Subcutaneous abdominal adipose tissue (tissue), 5 donors: ENCODE measurements at regions not wholly inside any gene's neighbourhood (a gene's known extent, or its start where the extent isn't known, plus 50 kb on each side); places are given as distances from the start of the nearest gene placed in this dataset.
"Not testable (repeated sequence)": the region's sequence is repeated elsewhere in the genome, so short reads cannot be mapped to it uniquely, and the experiment has no call there.

Experiments used
- H3K27ac ChIP-seq: one replicate; pipeline ENCODE4 v1.7.0; 2013; ENCODE audit warnings: low read depth, mild to moderate bottlenecking, inconsistent platforms, low read length, moderate library complexity
- H3K27me3 ChIP-seq, 5 donors: one replicate each; pipeline ENCODE4 v1.7.0; 2013; ENCODE audit warnings: low read length in 5 of 5, inconsistent platforms in 1 of 5; ENCODE audit not compliant: control insufficient read depth in 5 of 5, insufficient read depth in 4 of 5
- H3K36me3 ChIP-seq, 5 donors: one replicate each; pipeline ENCODE4 v1.7.0; 2013; ENCODE audit warnings: low read length in 5 of 5; ENCODE audit not compliant: control insufficient read depth in 5 of 5, insufficient read depth in 5 of 5
- H3K4me1 ChIP-seq, 5 donors: one replicate each; pipeline ENCODE4 v1.7.0; 2013; ENCODE audit warnings: low read length in 5 of 5, mild to moderate bottlenecking in 3 of 5, moderate library complexity in 1 of 5; ENCODE audit not compliant: control insufficient read depth in 5 of 5, insufficient read depth in 5 of 5
- H3K4me3 ChIP-seq, 5 donors: one replicate each; pipeline ENCODE4 v1.7.0; 2013; ENCODE audit warnings: low read length in 5 of 5, low read depth in 1 of 5
- H3K9ac ChIP-seq, 5 donors: one replicate each; pipeline ENCODE4 v1.7.0; 2013; ENCODE audit warnings: low read length in 5 of 5, mild to moderate bottlenecking in 4 of 5, moderate library complexity in 3 of 5
- H3K9me3 ChIP-seq, 5 donors: one replicate each; pipeline ENCODE4 v1.7.0; 2013; ENCODE audit warnings: low read length in 5 of 5; ENCODE audit not compliant: control insufficient read depth in 5 of 5
- donor health status: healthy.
- donor health status: healthy.
- donor health status: healthy.
- donor health status: healthy.
- donor health status: healthy.

GRCh38 chr4:3929431-3929830 lies 163.2 kb downstream of the ADRA2C start:
- not testable (repeated sequence) for H3K9me3 ChIP-seq, H3K36me3 ChIP-seq, H3K4me3 ChIP-seq, H3K9ac ChIP-seq, H3K27me3 ChIP-seq, H3K27ac ChIP-seq, H3K4me1 ChIP-seq

DNA sequence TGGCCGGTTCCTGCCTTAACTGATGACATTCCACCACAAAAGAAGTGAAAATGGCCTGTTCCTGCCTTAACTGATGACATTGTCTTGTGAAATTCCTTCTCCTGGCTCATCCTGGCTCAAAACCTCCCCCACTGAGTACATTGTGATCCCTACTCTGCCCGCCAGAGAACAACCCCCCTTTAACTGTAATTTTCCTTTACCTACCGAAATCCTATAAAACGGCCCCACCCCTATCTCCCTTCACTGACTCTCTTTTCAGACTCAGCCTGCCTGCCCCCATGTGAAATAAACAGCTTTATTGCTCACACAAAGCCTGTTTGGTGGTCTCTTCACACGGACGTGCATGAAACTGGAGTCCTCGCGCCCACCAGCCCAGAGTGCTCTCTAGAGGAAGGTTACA lies 166.5 kb downstream of the ADRA2C start:
- not testable (repeated sequence) for H3K36me3 ChIP-seq, H3K27ac ChIP-seq, H3K4me3 ChIP-seq, H3K27me3 ChIP-seq, H3K9ac ChIP-seq, H3K9me3 ChIP-seq, H3K4me1 ChIP-seq

- not testable (repeated sequence) for H3K4me1 ChIP-seq, H3K36me3 ChIP-seq, H3K9ac ChIP-seq, H3K27ac ChIP-seq, H3K4me3 ChIP-seq, H3K27me3 ChIP-seq, H3K9me3 ChIP-seq
Observed at GRCh38 chr4:3935406-3935805, 169.2 kb downstream of the ADRA2C start.

DNA sequence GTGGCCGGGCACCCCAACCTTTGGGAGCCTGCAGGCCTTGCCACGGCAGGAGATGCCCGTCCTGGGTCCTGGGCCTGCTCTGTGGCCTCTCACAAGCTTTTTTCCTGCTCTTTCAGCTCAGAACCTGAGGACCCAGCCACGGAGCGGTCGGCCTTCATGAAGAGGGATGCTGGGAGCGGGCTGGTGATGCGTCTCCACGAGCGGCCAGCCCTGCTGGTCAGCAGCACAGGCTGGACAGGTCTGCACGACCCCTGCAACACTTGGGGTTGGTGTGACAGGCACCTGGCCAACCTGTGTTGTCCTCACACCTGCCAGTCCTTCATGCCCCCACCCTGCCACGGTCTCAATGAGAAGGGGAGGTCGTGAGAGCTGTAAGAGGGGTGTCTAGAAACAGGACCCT lies 170.0 kb downstream of the ADRA2C start:
- H3K9ac ChIP-seq, result no peak overlapping the region
- H3K4me1 ChIP-seq, result no peaks in the 10 kb centered on the region
- no peaks in the 10 kb centered on the region for H3K36me3 ChIP-seq
- H3K4me3 ChIP-seq, result no peak overlapping the region
- H3K27ac ChIP-seq, result no peak overlapping the region
- no peaks in the 10 kb centered on the region for H3K27me3 ChIP-seq
- no peaks in the 10 kb centered on the region for H3K9me3 ChIP-seq

DNA sequence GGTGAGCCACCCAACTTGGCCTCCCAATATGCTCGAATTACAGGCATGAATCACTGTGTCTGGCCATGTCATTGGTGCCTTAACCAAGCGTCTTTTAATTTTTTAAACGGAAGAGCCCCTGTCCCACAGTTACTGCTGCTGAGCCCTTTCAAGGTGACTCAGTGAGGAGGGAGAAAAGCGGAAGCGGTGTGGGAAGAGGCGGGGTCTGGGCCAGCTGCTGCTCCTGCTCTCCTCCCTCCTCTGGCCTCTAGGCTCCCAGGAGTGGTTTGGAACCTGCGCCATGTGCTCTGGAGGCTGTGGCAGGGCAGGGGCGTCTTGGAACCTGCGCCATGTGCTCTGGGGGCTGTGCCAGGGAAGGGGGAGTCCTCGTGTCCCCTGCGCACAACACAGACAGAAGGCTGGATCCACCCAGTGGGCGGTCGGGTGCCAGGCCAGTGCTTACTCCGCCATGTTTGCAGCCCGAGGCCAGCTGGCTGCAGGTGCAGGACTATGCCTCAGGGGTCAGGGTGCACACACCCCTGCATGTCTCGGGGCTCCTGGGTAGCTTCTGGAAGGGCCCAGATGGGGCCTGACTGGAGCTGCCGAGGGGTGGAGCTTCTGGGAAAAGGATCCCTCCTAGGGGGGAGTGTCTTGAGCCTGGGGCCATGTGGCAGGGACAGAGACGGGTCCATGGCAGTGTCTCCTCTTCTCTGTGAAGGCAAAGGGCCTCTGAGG lies 171.8 kb downstream of the ADRA2C start:
- H3K27me3 ChIP-seq, H3K4me3 ChIP-seq, H3K27ac ChIP-seq, H3K9me3 ChIP-seq, H3K4me1 ChIP-seq, H3K9ac ChIP-seq, H3K36me3 ChIP-seq: not testable (repeated sequence)

DNA sequence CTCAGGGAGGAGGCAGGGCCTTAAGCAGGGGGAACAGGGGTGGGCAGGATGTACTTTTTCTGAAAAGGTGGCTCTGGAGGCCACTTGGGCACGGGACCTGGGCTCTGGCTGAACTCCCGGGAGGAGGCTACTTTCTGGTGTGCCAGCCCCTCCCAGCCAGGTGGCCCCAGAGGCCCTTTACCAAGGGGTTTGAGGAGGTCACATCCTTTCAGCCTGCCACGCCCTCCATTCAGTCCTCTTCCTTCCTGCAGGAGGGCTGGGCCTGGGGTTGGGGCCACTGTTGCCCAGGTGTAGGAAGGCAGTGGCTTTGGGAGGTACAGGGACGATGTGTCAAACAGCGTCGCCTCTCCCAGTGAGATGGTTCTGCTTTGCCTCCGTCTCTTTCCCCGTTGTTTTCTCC lies 172.5 kb downstream of the ADRA2C start:
- not testable (repeated sequence) for H3K9ac ChIP-seq, H3K27ac ChIP-seq, H3K27me3 ChIP-seq, H3K36me3 ChIP-seq, H3K4me1 ChIP-seq, H3K9me3 ChIP-seq, H3K4me3 ChIP-seq

DNA sequence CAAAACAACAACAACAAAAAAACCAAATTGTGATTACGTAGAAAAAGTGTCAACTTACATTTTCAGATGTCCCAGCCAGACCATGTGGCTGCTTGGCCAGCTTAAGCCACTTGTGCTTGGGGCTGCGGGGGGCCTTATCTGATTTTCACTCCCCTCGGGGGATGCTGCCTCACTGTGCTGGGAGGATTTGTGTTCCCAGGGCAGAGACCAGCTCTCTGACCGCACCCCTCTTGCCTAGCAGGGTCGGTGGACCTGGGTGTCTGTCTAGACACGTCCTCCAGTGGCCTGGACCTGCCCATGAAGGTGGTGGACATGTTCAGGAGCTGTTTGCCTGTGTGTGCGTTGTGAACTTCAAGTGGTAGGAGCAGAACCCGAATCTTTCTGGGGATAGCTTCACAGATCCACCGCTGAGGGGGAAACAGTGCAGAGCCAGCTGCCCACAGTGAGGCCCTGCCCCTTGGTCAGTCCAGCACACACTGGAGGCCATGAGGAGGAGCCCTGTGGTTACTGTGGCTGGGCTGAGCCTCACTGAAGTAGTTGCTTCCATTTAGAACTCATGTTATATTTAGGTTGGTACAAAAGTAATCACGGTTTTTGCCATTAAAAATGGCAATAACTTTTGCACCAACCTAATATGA lies 173.9 kb downstream of the ADRA2C start:
- H3K9ac ChIP-seq, H3K4me3 ChIP-seq, H3K27me3 ChIP-seq, H3K9me3 ChIP-seq, H3K27ac ChIP-seq, H3K4me1 ChIP-seq, H3K36me3 ChIP-seq: not testable (repeated sequence)

DNA sequence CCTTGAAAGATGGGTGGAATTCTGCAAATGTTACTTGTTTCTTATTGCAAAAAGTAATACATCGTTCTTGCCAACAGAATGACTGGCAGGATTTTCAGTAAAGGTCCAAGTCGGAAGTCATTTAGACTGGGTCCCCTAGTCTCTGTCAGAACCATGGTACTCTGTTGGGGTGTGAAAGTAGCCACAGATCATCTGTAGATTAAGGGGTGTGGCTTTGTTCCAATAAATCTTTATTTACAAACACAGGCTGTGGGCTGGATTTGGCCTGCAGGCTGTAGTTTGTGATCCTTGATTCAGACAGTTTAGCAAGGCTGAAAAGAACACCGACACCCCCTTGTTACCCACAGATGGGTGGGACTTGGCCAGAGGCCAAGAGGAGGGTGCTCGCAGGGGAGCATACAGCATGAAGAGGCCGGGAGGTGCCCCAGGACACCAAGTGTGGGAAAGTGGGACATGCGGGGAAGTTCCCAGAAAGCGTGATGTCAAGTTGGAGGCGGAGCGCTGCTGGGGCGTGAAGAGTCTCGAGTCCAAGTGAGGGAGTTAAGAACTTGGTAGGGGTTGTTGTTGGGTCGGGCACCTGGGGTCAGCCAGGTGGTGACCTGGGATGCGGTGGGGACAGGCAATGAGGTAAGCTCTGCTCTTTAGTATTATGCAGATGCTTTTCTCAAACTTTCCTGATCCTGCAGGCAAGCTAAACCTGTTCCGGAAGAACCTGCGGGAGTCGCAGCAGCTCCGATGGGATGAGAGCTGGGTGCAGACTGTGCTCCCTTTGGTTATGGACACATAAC lies 175.7 kb downstream of the ADRA2C start:
- not testable (repeated sequence) for H3K36me3 ChIP-seq, H3K4me1 ChIP-seq, H3K27me3 ChIP-seq, H3K27ac ChIP-seq, H3K9ac ChIP-seq, H3K9me3 ChIP-seq, H3K4me3 ChIP-seq

GRCh38 chr4:3942569-3942971 lies 176.4 kb downstream of the ADRA2C start:
- not testable (repeated sequence) for H3K4me1 ChIP-seq, H3K27me3 ChIP-seq, H3K36me3 ChIP-seq, H3K9ac ChIP-seq, H3K27ac ChIP-seq, H3K9me3 ChIP-seq, H3K4me3 ChIP-seq

GRCh38 chr4:3943051-3943450 lies 176.9 kb downstream of the ADRA2C start:
- not testable (repeated sequence) for H3K4me1 ChIP-seq, H3K27ac ChIP-seq, H3K4me3 ChIP-seq, H3K9ac ChIP-seq, H3K9me3 ChIP-seq, H3K27me3 ChIP-seq, H3K36me3 ChIP-seq
